Kidney (tissue), 13 donors: ENCODE measurements at regions not wholly inside any gene's neighbourhood (a gene's known extent, or its start where the extent isn't known, plus 50 kb on each side); places are given as distances from the start of the nearest gene placed in this dataset.
"Not testable (repeated sequence)": the region's sequence is repeated elsewhere in the genome, so short reads cannot be mapped to it uniquely, and the experiment has no call there.

Experiments used
- DNase-seq, 5 donors: peaks; one replicate each; pipeline ENCODE4 v3.0.0-alpha.2; 2013 to 2020
- FAIRE-seq: peaks from 2 replicates; lab custom pipeline; 2012; peaks lifted over from hg19 to GRCh38; lab: Jason Lieb, UNC
- H3K27ac ChIP-seq, 2 donors: one replicate each; pipeline ENCODE4 v1.7.0; 2013; ENCODE audit warnings: low read depth in 2 of 2, low read length in 2 of 2, inconsistent platforms in 1 of 2
- H3K27me3 ChIP-seq: one replicate; pipeline ENCODE4 v1.7.1; 2013; ENCODE audit warnings: low read length, inconsistent platforms; ENCODE audit not compliant: control insufficient read depth, insufficient read depth
- H3K36me3 ChIP-seq, 3 donors: one replicate each; pipeline versions ENCODE4 v1.7.0 to v1.7.1; 2013; ENCODE audit warnings: low read length in 3 of 3, control low read depth in 1 of 3, inconsistent platforms in 1 of 3; ENCODE audit not compliant: insufficient read depth in 3 of 3, control insufficient read depth in 2 of 3
- H3K4me1 ChIP-seq, 3 donors: one replicate each; pipeline versions ENCODE4 v1.7.0 to v1.7.1; 2013; ENCODE audit warnings: low read length in 3 of 3, inconsistent platforms in 1 of 3, low read depth in 1 of 3; ENCODE audit not compliant: control insufficient read depth in 2 of 3, insufficient read depth in 2 of 3
- H3K4me3 ChIP-seq, 3 donors: one replicate each; pipeline versions ENCODE4 v1.7.0 to v1.8.1; 2013; ENCODE audit warnings: low read length in 3 of 3, control low read depth in 1 of 3, inconsistent platforms in 1 of 3
- H3K9ac ChIP-seq, 3 donors: one replicate each; pipeline versions ENCODE4 v1.7.0 to v1.7.1; 2013; ENCODE audit warnings: low read length in 3 of 3, control low read depth in 1 of 3, inconsistent platforms in 1 of 3
- H3K9me3 ChIP-seq, 3 donors: one replicate each; pipeline versions ENCODE4 v1.7.0 to v1.7.1; 2013; ENCODE audit warnings: low read length in 3 of 3, control low read depth in 1 of 3, inconsistent platforms in 1 of 3; ENCODE audit not compliant: control insufficient read depth in 2 of 3, insufficient read depth in 1 of 3
- intact Hi-C: fragments of 100-400 bp; cut with DNase I; formaldehyde crosslinking; loops from one replicate; pipeline ENCODE4 v1.11.1; 2022
- TF ChIP-seq, protein P1 (sequence below): IDR thresholded peaks from 3 replicates; pipeline ENCODE4 v1.5.1; 2012; ENCODE audit warnings: mild to moderate bottlenecking, moderate library complexity, borderline replicate concordance; ENCODE audit not compliant: insufficient read depth; ENCODE audit errors: extremely low read depth
- donor health status: control.
- donor health status: control.
- donor health status: control.
- donor health status: control.
- donor health status: control.
- donor health status: DM: yes; HTN: yes; CAD: no.
- donor health status: Normal renal cell carcinoma (clear cell type).

DNA sequence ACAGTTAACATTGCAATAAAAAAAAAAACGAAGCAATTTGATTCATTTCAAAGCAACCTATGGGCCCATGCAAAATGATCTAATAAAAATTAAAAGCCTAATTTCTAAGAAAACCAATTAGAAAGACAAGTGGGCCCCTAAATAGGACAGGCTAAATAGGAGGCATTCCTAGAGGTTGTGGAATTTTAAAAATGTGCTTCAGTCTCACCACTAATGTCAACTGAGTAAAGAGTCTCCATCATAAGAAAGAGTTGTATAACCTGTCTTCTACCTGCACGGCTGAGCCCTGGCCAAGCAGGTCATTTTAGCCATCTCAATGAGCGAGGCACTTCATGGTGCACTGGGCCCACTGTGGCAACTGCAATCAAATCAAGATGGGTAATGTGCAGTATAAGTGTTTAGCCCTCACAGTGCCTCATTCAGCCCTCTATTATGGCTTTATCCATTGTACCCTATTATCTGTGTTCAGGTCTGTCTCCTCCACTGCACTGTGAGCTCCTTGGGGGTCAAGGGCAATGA is 76.4 kb downstream of the PRSS23 start:
- H3K9ac ChIP-seq: no peak overlapping the region
- no peaks in the 10 kb centered on the region for H3K27me3 ChIP-seq
- FAIRE-seq (no peak), DNase-seq (no peak)
- no peak overlapping the region for H3K4me3 ChIP-seq
- TF ChIP-seq, protein P1, sequence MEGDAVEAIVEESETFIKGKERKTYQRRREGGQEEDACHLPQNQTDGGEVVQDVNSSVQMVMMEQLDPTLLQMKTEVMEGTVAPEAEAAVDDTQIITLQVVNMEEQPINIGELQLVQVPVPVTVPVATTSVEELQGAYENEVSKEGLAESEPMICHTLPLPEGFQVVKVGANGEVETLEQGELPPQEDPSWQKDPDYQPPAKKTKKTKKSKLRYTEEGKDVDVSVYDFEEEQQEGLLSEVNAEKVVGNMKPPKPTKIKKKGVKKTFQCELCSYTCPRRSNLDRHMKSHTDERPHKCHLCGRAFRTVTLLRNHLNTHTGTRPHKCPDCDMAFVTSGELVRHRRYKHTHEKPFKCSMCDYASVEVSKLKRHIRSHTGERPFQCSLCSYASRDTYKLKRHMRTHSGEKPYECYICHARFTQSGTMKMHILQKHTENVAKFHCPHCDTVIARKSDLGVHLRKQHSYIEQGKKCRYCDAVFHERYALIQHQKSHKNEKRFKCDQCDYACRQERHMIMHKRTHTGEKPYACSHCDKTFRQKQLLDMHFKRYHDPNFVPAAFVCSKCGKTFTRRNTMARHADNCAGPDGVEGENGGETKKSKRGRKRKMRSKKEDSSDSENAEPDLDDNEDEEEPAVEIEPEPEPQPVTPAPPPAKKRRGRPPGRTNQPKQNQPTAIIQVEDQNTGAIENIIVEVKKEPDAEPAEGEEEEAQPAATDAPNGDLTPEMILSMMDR: no peak
- no peak overlapping the region for H3K27ac ChIP-seq
- no peaks in the 10 kb centered on the region for H3K4me1 ChIP-seq
- intact Hi-C loops: no loop called here
- no peaks in the 10 kb centered on the region for H3K36me3 ChIP-seq
- H3K9me3 ChIP-seq: no peaks in the 10 kb centered on the region

DNA sequence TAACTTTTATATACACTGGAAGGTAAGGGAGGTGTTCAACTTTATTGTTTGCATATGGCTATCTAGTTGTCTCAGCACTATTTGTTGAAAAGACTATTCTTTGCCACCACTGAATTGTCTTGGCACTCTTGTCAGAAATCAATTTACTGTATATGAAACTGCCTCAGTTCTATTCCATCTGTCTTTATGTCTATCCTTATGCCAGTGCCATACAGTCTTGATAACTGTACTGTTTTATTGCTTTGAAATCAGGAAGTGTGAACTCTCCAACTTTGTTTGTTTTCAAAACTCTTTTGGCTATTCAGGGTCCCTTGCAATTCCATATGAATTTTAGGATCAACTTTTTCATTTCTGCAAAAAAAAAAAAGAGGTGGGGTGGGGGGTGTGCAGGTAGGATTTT is 77.2 kb downstream of the PRSS23 start:
- no peaks in the 10 kb centered on the region for H3K4me1 ChIP-seq
- no peaks in the 10 kb centered on the region for H3K27me3 ChIP-seq
- TF ChIP-seq, protein P1: no peak
- H3K27ac ChIP-seq: no peak overlapping the region
- intact Hi-C loops: no loop called here
- H3K36me3 ChIP-seq: no peaks in the 10 kb centered on the region
- FAIRE-seq (no peak), DNase-seq (no peak)
- H3K4me3 ChIP-seq: no peak overlapping the region
- no peak overlapping the region for H3K9ac ChIP-seq
- H3K9me3 ChIP-seq: no peaks in the 10 kb centered on the region

DNA sequence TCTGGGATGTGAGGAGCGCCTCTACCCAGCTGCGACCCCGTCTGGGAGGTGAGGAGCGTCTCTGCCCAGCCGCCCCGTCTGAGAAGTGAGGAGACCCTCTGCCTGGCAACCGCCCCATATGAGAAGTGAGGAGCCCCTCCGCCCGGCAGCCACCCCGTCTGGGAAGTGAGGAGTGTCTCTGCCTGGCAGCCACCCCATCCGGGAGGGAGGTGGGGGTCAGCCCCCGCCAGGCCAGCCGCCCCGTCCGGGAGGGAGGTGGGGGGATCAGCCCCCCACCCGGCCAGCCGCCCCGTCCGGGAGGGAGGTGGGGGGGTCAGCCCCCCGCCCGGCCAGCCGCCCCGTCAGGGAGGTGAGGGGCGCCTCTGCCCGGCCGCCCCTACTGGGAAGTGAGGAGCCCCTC is 76.0 kb downstream of the FZD4 start:
- H3K4me3 ChIP-seq, H3K27me3 ChIP-seq, H3K27ac ChIP-seq, H3K9me3 ChIP-seq, intact Hi-C loops, H3K36me3 ChIP-seq, DNase-seq, H3K4me1 ChIP-seq, H3K9ac ChIP-seq, FAIRE-seq: not testable (repeated sequence)

DNA sequence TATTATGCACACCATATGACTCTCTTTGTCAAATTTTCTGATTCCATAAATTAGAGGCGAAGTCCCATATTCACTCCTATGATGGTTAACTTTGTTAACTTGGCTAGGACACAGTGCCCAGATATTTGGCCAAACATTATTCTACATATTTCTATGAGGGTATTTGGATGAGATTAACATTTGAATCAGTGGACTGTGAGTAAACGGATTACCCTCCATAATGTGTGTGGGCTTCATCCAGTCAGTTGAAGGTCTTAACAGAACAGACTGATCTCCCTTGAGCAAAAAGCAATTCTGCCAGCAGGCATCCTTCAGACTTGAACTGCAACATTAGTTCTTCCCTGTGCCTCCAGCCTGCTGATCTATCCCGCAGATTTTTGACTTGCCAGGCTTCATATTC is 69.9 kb downstream of the FZD4 start:
- H3K4me3 ChIP-seq: no peak overlapping the region
- H3K36me3 ChIP-seq: no peaks in the 10 kb centered on the region
- no peaks in the 10 kb centered on the region for H3K4me1 ChIP-seq
- no peak overlapping the region for H3K27ac ChIP-seq
- intact Hi-C loops: no loop called here
- no peaks in the 10 kb centered on the region for H3K27me3 ChIP-seq
- TF ChIP-seq, protein P1: no peak
- H3K9ac ChIP-seq: no peak overlapping the region
- H3K9me3 ChIP-seq: no peaks in the 10 kb centered on the region
- no peak for FAIRE-seq
- DNase-seq: no peak
